CD4-positive, alpha-beta T cell treated with Interleukin-17A for 4 hours (primary cell): ENCODE measurements at regions not wholly inside any gene's neighbourhood (a gene's known extent, or its start where the extent isn't known, plus 50 kb on each side); places are given as distances from the start of the nearest gene placed in this dataset.
"Not testable (repeated sequence)": the region's sequence is repeated elsewhere in the genome, so short reads cannot be mapped to it uniquely, and the experiment has no call there.

ENCODE experiments used
- DNase-seq: peaks from one replicate; pipeline ENCODE4 v3.0.0-alpha.2; 2020; ENCODE audit warnings: mixed read lengths

GRCh38 chr21:27380303-27380702 is 413.4 kb upstream of the ADAMTS5 start:
- no peak for DNase-seq

- no peak for DNase-seq
These were observed 412.5 kb upstream of the ADAMTS5 start for GRCh38 chr21:27379354-27379753.

DNA sequence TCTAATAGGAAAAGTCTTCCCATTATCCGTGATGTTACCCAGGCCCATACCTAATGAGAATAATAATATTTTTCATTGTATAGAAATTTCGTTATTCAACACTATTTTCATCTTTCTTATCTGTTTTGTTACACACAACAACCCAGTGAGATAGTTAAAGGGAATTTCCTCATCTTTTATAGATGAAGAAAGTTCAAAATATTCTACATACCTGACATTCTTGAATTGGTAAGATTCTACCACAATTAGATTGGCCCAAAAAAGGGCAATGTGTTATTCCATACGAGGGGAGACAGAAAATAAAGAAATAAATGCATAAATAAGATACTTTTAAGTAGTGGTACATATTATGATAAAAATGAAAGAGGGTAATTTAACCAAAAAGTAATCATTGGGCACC is 405.5 kb upstream of the ADAMTS5 start:
- no peak for DNase-seq

- DNase-seq, result no peak
These were observed 405.1 kb upstream of the ADAMTS5 start for GRCh38 chr21:27371975-27372331.

GRCh38 chr21:27371115-27371974 is 404.5 kb upstream of the ADAMTS5 start:
- no peak for DNase-seq

DNA sequence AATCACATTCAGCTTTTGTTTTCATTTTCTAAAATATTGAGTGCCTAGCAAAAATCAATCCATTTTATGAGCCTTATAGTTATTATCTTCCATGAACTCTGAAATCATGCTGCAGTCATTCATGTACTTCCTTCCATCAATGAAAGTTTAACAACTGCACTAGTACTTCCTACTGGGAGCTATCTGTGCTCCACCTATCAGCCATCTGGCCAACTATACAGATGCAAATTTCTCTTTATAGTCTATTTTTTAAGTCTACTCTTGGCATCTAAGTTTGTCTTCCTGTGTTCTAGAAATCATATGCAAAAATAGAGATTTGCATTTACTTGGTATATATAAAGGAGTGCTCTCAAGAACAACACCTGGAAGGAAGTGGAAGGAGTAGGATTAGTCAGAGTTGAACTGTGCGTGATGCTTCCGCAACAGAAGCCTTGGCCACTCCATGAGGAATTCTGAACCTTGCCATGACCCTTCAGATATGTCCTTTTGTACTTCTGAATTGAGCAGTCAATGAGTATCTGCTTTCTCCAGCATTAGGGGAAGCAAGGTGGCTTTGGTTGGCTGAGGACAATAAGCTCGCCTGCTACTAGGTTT is 403.2 kb upstream of the ADAMTS5 start:
- no peak for DNase-seq

- DNase-seq, result no peak
These were observed 402.3 kb upstream of the ADAMTS5 start for GRCh38 chr21:27369234-27369633.

GRCh38 chr21:27366646-27367235 is 399.9 kb upstream of the ADAMTS5 start:
- DNase-seq, result no peak

DNA sequence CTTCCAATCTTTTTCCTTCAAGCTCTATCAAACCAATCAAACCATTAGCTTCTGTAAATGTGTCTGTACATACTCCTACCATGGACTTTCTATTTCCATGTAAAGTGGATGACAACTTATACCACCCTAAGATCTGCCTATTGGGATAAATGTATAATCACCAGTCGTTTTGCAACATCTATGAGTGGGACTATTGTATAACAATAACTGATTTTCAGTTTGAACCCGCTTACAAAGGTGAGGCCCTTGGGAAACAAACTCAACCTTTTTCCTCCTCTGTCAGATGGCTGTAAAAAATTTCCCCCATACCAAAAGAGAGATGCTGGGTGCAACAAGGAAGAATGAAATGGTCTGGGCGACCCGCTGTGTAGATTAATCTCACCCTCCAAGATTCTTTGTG is 399.1 kb upstream of the ADAMTS5 start:
- no peak for DNase-seq

GRCh38 chr21:27365394-27365793 is 398.5 kb upstream of the ADAMTS5 start:
- DNase-seq, result no peak

- no peak for DNase-seq
These were observed 397.0 kb upstream of the ADAMTS5 start for GRCh38 chr21:27363719-27364477.

DNA sequence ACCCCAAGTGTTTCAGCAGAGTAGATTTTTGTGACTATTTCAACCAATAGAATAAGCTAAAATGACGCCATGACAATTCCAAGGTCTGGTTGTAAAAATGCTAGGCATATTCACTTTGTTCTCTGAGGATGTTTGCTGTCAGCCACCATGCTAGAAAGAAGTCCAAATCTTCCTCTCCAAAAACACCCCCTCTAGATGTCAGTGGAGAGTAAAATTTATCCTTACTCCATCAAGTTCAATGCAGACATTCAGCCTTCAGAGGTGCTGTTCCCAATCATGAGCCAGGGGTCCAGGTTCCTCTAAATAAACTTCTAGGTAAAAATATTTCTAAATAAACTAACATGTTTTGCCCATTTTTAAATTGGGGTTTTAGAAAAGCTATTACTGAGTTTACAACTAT is 395.4 kb upstream of the ADAMTS5 start:
- DNase-seq, result no peak

- DNase-seq, result no peak
These were observed 392.3 kb upstream of the ADAMTS5 start for GRCh38 chr21:27359141-27359540.

- DNase-seq, result no peak
These were observed 386.0 kb upstream of the ADAMTS5 start for GRCh38 chr21:27352885-27353284.

DNA sequence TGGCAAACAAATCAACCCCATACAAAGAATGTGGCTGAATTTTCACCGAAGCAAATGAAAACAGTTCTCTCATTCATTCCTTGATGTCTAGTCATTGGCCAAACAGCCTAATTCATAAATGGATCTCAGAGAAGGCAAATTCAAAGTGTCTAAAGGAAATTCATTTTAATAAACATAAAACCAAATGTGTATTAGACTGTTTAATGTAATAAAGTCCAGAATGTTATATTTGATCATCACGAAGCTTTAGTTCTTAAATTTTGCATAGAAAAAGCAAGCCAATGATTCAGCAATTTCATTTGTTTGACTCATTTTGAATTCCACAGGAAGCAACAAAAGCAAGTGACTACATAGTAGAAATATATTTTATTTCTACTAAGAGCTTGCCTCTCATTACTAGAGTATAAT is 379.2 kb upstream of the ADAMTS5 start:
- DNase-seq, result no peak

DNA sequence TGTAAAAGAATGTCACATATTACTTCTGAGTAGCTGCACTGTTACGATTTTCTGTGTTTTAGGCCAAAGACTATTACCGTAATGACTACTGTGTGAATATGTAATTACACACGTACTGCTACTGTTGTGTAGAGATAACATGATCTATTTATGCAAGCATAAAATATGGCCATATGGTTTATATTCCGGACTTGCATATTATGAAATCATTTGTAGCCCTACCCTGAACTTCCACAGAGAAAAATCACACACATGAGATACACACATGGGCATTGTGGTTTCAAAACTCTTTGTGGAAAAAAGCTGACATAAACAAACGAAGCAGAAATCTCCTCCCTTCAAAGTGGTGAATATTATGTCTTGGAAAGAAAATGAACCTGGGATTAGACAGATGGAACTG is 373.0 kb upstream of the ADAMTS5 start:
- no peak for DNase-seq

DNA sequence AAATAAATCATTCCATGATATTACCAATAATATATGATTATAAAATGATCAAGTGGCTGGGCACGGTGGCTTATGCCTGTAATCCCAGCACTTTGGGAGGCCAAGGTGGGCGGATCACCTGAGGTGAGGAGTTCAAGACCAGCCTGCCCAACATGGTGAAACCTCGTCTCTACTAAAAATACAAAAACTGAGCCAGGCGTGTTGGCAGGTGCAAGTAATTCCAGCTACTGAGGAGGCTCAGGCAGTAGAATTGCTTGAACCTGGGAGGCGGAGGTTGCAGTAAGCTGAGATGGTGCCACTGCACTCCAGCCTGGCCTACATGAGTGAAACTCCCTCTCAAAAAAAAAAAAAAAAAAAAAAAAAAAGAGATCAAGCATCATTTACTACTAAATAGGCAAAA is 371.1 kb upstream of the ADAMTS5 start:
- not testable (repeated sequence) for DNase-seq

DNA sequence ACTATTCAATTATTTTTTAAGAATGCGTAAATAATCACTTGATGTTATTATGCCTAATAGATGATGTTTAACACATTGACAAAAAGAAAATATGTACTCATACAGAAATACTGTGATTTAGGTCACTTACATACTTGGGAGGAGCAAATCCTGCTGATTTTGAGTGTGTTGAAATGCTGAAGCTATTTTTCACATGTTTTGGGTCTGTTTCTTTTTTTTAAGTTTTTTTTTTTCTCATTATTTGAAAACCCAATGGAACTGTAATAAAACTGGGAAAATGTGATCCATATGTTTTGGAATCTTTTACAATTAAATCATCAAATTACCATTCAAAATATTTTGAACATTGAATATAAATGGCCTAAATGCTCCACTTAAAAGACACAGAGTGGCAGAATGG is 366.2 kb upstream of the ADAMTS5 start:
- DNase-seq, result no peak

- no peak for DNase-seq
These were observed 362.5 kb upstream of the ADAMTS5 start for GRCh38 chr21:27329255-27329851.

- DNase-seq, result no peak
These were observed 359.4 kb upstream of the ADAMTS5 start for GRCh38 chr21:27326301-27326700.

GRCh38 chr21:27323331-27323730 is 356.4 kb upstream of the ADAMTS5 start:
- DNase-seq, result no peak

DNA sequence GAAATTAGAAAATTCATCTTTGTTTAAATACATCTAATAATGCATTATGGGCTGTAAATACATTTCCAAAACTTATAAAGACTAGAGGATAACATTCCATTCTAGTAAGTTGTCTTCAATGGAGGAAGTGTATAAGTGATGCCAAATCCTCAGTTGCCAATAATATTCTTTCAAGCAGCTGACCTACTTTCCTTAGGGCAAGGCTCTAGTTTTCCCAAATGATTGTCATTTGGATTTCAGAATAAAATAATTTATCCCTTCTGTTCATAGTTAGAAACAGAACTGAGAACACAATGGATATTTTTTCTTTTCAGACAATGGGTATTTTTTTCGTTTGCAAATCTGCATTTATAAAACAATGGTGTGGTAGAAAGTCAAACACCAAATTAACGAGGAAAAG is 354.9 kb upstream of the ADAMTS5 start:
- DNase-seq, result no peak

DNA sequence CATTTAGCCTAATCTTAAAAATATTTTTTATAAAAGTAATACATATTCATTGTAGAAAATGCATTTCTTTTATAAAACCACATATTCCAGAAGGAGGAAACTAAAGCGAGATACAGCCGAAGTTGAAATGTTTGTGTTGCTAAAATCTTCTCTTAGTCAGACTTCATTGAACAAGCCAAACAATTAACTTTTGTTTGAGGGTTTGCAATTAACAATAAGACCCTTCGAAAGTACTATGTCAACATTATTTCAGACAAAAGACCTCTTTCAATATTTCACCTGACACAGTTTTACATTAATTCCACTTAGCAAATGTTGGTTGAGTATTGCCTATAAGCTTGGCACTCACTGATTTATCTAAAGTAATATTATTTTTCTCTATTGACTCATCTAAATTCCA is 354.0 kb upstream of the ADAMTS5 start:
- DNase-seq, result no peak
